ENCODE measurements at regions not wholly inside any gene's neighbourhood (a gene's known extent, or its start where the extent isn't known, plus 50 kb on each side); places are given as distances from the start of the nearest gene placed in this dataset.
"Not testable (repeated sequence)": the region's sequence is repeated elsewhere in the genome, so short reads cannot be mapped to it uniquely, and the experiment has no call there.

DNA sequence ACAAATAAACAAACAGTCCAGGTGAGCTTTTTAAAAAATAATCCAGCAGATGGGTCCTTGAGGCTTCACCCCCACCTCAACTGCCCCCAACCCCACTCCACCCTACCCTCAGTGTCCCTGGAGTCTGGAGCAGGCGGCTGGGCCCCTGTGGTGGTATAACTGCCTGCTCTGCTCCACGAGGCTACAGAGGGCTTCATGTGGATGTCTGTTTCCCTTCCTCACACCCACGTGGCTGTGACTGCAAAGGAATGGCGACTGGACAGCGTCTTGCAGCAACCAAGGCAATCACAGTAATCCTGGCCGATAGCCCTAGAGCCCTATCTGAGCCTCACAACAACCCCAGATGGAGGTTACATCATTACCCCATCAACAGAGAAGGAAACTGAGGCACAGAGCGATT is 76.5 kb downstream of the SLC2A10 start:
- DNase-seq (ENCODE audit: low read depth), result no peak
- TF ChIP-seq CTCF (IDR thresholded peaks at IDR 0.05; ENCODE audit: low read length, missing control alignments), result no peak
- no peak overlapping the region for H3K4me3 ChIP-seq (replicated peaks; ENCODE audit: low read depth, low read length)

GRCh38 chr20:46786566-46786965 is 77.1 kb downstream of the SLC2A10 start:
- H3K4me3 ChIP-seq (replicated peaks; ENCODE audit: low read depth, low read length), result no peak overlapping the region
- TF ChIP-seq CTCF (IDR thresholded peaks at IDR 0.05; ENCODE audit: low read length, missing control alignments), result no peak
- DNase-seq (ENCODE audit: low read depth), result no peak

DNA sequence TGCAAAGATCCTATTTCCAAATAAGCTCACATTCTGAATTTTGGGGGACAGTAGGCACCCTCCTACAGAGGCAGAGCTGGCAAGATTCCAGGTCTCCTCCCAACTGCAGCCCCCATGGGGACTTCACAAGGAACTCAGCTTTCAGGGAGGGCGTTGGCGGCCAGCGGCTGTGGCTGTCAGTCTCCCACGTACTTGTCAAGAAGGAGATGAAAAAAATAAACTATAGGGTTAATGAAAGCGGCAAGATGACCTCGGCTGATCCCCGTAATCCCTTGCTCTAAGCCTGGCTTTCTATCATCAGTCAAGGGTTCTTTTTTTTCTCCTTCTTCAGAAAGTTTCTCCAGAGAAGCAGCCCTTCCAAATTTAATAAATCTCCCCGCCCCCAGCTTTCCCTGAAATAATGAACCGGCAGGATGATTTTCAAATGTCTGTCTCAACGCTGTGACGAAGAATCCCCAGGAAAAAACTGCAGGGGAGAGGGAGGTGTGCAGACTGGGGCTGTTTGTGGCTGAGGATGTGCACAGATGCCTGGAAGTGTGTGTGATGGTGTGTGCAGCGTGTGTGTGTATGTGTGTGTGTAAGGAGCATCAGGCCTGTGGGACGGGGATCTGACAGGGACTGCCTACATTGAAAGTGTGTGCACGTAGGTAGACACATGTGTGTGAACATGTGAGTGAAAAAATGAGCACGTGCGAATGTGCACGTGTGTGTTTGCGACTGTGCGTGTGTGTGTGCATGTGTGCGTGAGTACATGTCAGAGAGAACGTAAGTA is 78.7 kb downstream of the SLC2A10 start:
- DNase-seq (ENCODE audit: low read depth), result no peak
- no peak for TF ChIP-seq CTCF (IDR thresholded peaks at IDR 0.05; ENCODE audit: low read length, missing control alignments)
- no peak overlapping the region for H3K4me3 ChIP-seq (replicated peaks; ENCODE audit: low read depth, low read length)

DNA sequence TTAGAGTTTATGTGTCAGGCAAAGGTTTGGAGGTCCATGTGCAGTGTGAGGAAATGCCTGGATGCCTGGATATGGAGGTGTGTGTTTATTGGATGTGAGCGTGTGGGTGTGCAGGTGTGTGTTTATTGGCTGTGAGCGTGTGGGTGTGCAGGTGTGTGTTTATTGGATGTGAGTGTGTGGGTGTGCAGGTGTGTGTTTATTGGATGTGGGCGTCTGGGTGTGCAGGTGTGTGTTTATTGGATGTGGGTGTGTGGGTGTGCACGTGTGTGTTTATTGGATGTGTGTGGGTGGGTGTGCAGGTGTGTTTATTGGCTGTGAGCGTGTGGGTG is 79.3 kb downstream of the SLC2A10 start:
- H3K4me3 ChIP-seq (replicated peaks; ENCODE audit: low read depth, low read length); DNase-seq (ENCODE audit: low read depth): not testable (repeated sequence)

GRCh38 chr20:46789339-46790028 is 80.0 kb downstream of the SLC2A10 start:
- no peak for DNase-seq (ENCODE audit: low read depth)
- H3K4me3 ChIP-seq (replicated peaks; ENCODE audit: low read depth, low read length), result no peak overlapping the region
- TF ChIP-seq CTCF (IDR thresholded peaks at IDR 0.05; ENCODE audit: low read length, missing control alignments), result no peak

DNA sequence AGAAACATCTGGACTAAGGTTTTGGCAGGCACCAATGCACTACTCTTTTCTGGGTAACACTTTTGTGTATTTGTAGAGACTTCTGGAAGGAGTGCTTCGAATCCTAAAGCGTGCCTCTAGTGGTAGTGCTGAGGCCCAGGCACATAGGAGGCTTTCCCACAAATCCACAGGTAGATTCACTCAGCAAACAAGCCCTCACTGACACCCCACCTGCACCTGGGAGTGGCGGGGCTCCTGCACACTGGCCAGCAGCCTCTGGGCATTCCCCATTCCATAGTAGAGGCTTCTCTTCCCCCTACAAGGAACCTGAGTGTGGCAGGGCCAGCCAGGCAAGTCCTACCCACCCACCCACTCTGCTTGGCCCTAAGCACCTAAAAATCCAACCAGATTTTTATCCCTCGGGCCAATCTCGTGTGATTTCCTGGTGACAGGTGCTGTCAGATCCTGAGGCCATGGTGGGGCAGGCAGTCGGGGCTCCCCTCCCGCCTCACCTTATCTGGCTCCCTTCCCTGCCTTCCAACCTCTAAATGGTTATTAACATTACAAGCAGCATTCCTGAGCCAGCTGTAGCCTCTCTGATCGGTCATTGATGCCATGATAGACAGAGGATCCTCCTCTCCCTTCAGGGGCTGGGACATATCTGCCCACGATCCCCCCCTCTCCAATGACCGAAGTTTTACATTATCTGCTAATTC is 82.4 kb downstream of the SLC2A10 start:
- TF ChIP-seq CTCF (IDR thresholded peaks at IDR 0.05; ENCODE audit: low read length, missing control alignments), result no peak
- H3K4me3 ChIP-seq (replicated peaks; ENCODE audit: low read depth, low read length), result no peak overlapping the region
- DNase-seq (ENCODE audit: low read depth), result no peak

- no peak overlapping the region for H3K4me3 ChIP-seq (replicated peaks; ENCODE audit: low read depth, low read length)
- TF ChIP-seq CTCF (IDR thresholded peaks at IDR 0.05; ENCODE audit: low read length, missing control alignments), result no peak
- DNase-seq (ENCODE audit: low read depth), result no peak
Observed at GRCh38 chr20:46797206-46797605, 87.8 kb downstream of the SLC2A10 start.

Data from fibroblast of pulmonary artery (primary cell).